Activated T-helper 17 cell treated with anti-CD3 and anti-CD28 coated beads, Interleukin-2, amount 50 U/mL, for 72 hours (primary cell): ENCODE measurements at regions not wholly inside any gene's neighbourhood (a gene's known extent, or its start where the extent isn't known, plus 50 kb on each side); places are given as distances from the start of the nearest gene placed in this dataset.
"Not testable (repeated sequence)": the region's sequence is repeated elsewhere in the genome, so short reads cannot be mapped to it uniquely, and the experiment has no call there.

Experiments used
- ATAC-seq: fragments of 150-1000 bp; cut with Tn5 transposase; replicated peaks from 2 replicates; pipeline ENCODE4 v1.10.0; 2021; ENCODE audit warnings: mild to moderate bottlenecking, moderate library complexity
- H3K27ac Mint-ChIP-seq: one replicate; pipeline ENCODE4 v1.8.0; 2022; ENCODE audit warnings: mixed read lengths
- H3K27me3 Mint-ChIP-seq: one replicate; pipeline ENCODE4 v1.8.0; 2022; ENCODE audit warnings: mixed read lengths
- H3K36me3 Mint-ChIP-seq: one replicate; pipeline ENCODE4 v1.8.0; 2022; ENCODE audit warnings: low read depth, mild to moderate bottlenecking, mixed read lengths
- H3K4me1 Mint-ChIP-seq: one replicate; pipeline ENCODE4 v1.8.0; 2022; ENCODE audit warnings: mixed read lengths
- H3K4me3 Mint-ChIP-seq: one replicate; pipeline ENCODE4 v1.8.0; 2022; ENCODE audit warnings: mild to moderate bottlenecking, mixed read lengths
- H3K9me3 Mint-ChIP-seq: one replicate; pipeline ENCODE4 v1.8.0; 2022; ENCODE audit warnings: mixed read lengths

GRCh38 chr7:84941936-84942335, 244.9 kb downstream of the SEMA3D start:
- no peaks in the 10 kb centered on the region for H3K27me3 Mint-ChIP-seq
- no peak for ATAC-seq
- H3K27ac Mint-ChIP-seq, result no peak overlapping the region
- no peaks in the 10 kb centered on the region for H3K4me1 Mint-ChIP-seq
- H3K36me3 Mint-ChIP-seq, result no peaks in the 10 kb centered on the region
- no peak overlapping the region for H3K4me3 Mint-ChIP-seq
- H3K9me3 Mint-ChIP-seq, result peaks cover 2% of the 10 kb centered on the region

DNA sequence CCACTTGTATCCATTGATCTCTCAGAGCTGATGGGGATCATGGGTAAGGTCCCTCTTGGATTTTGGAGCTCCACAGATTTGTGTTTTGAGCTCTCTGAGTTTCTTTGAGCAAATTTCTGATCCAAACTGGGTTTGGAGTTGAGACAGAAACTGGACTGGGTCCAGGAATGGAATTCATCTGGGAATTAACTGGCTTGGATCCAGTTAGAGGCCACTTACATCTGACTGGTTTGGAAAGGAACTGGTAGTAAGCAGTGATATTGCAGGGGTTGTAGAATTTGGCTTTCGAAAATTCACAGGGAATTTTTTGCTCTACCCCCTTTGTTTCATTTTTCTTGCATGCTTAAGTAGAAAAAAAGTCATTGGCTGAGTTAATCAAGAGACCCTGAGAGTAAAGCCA, 245.6 kb downstream of the SEMA3D start:
- Mint-ChIP-seq H3K36me3 (no peaks in the 10 kb centered on the region), H3K9me3 (peaks cover 4% of the 10 kb centered on the region), H3K4me1 (no peaks in the 10 kb centered on the region), H3K27me3 (no peaks in the 10 kb centered on the region), H3K27ac (no peak overlapping the region), H3K4me3 (no peak overlapping the region)
- no peak for ATAC-seq

DNA sequence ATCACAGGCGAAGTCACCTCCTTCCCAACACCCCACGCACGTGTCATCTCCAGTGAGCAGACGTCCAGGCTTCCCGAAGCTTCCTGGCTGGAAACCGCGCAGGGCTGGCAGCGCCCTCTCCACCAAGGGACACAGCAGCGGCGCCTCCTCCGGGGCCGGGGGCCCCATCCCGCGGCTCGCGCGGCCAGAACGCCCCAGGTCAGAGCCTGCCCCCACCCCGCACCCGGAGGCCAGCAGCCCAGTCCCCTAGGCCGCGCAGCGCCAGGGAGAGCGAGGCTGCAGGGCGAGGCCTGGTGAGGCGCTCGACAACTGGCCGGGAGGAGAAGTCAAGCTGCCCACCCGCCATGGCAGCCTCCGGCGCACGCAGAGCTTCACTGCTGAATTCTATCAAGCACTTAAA, 247.0 kb downstream of the SEMA3D start:
- no peak for ATAC-seq
- H3K4me1 Mint-ChIP-seq, result no peaks in the 10 kb centered on the region
- peaks cover 4% of the 10 kb centered on the region for H3K9me3 Mint-ChIP-seq
- H3K27ac Mint-ChIP-seq, result no peak overlapping the region
- no peak overlapping the region for H3K4me3 Mint-ChIP-seq
- no peaks in the 10 kb centered on the region for H3K36me3 Mint-ChIP-seq
- no peaks in the 10 kb centered on the region for H3K27me3 Mint-ChIP-seq

- H3K27ac Mint-ChIP-seq, result no peak overlapping the region
- no peak overlapping the region for H3K4me3 Mint-ChIP-seq
- no peaks in the 10 kb centered on the region for H3K4me1 Mint-ChIP-seq
- no peaks in the 10 kb centered on the region for H3K36me3 Mint-ChIP-seq
- ATAC-seq, result no peak
- no peaks in the 10 kb centered on the region for H3K27me3 Mint-ChIP-seq
- peaks cover 4% of the 10 kb centered on the region for H3K9me3 Mint-ChIP-seq
Observed at GRCh38 chr7:84939442-84939841, 247.4 kb downstream of the SEMA3D start.

- ATAC-seq, result no peak
- Mint-ChIP-seq H3K4me3 (no peak overlapping the region), H3K27me3 (no peaks in the 10 kb centered on the region), H3K36me3 (no peaks in the 10 kb centered on the region), H3K27ac (no peak overlapping the region), H3K9me3 (peaks cover 8% of the 10 kb centered on the region), H3K4me1 (no peaks in the 10 kb centered on the region)
Observed at GRCh38 chr7:84924353-84924752, 262.5 kb downstream of the SEMA3D start.

- Mint-ChIP-seq H3K4me1 (no peaks in the 10 kb centered on the region), H3K9me3 (peaks cover 8% of the 10 kb centered on the region), H3K4me3 (no peak overlapping the region), H3K27ac (no peak overlapping the region), H3K36me3 (no peaks in the 10 kb centered on the region), H3K27me3 (no peaks in the 10 kb centered on the region)
- ATAC-seq, result no peak
Observed at GRCh38 chr7:84923348-84923747, 263.5 kb downstream of the SEMA3D start.

- no peak overlapping the region for H3K4me3 Mint-ChIP-seq
- H3K4me1 Mint-ChIP-seq, result no peaks in the 10 kb centered on the region
- H3K27ac Mint-ChIP-seq, result no peak overlapping the region
- no peaks in the 10 kb centered on the region for H3K36me3 Mint-ChIP-seq
- H3K9me3 Mint-ChIP-seq, result peaks cover 8% of the 10 kb centered on the region
- ATAC-seq, result no peak
- no peaks in the 10 kb centered on the region for H3K27me3 Mint-ChIP-seq
Observed at GRCh38 chr7:84921154-84921553, 265.7 kb downstream of the SEMA3D start.

DNA sequence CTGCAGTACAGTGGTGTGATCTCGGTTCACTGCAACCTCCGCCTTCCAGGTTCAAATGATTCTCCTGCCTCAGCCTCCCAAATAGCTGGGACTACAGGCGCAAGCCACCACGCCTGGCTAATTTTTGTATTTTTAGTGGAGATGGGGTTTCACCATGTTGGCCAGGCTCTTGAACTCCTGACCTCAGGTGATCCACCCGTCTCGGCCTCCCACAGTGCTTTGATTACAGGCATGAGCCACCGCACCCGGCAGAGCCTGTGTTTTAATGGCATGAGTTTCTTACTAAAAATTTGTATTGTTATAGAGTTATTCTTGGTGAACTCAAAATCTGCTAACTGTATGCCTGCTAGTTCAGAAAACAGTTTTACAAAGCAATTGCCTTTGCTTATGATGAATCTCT, 269.9 kb downstream of the SEMA3D start:
- not testable (repeated sequence) for H3K4me3 Mint-ChIP-seq, H3K27ac Mint-ChIP-seq, ATAC-seq, H3K36me3 Mint-ChIP-seq, H3K27me3 Mint-ChIP-seq, H3K4me1 Mint-ChIP-seq
- H3K9me3 Mint-ChIP-seq, result peaks cover 12% of the 10 kb centered on the region

DNA sequence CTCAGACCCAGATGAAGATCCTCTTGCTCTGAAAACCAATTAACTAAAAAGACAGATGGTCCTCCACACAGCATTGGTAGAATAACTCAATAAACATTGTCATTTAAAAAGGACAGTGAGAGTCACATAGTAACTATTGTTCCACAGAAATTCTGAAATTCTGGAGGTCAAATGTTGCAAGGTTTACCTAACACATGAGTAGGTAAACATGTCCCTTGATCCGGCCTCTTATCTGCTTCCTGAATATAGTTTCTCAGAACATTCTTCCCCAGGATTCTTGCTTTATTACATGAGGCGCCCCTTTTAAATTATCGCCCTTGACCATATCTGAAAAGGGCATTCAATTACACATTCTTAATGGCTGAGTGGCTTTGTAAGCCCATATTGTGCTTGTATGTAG, 270.7 kb downstream of the SEMA3D start:
- H3K36me3 Mint-ChIP-seq, result no peaks in the 10 kb centered on the region
- H3K4me3 Mint-ChIP-seq, result no peak overlapping the region
- H3K4me1 Mint-ChIP-seq, result no peaks in the 10 kb centered on the region
- no peaks in the 10 kb centered on the region for H3K27me3 Mint-ChIP-seq
- H3K9me3 Mint-ChIP-seq, result peaks cover 12% of the 10 kb centered on the region
- no peak for ATAC-seq
- H3K27ac Mint-ChIP-seq, result no peak overlapping the region

- ATAC-seq, result no peak
- H3K9me3 Mint-ChIP-seq, result peaks cover 3% of the 10 kb centered on the region
Observed at GRCh38 chr7:84914598-84914997, 272.3 kb downstream of the SEMA3D start.

DNA sequence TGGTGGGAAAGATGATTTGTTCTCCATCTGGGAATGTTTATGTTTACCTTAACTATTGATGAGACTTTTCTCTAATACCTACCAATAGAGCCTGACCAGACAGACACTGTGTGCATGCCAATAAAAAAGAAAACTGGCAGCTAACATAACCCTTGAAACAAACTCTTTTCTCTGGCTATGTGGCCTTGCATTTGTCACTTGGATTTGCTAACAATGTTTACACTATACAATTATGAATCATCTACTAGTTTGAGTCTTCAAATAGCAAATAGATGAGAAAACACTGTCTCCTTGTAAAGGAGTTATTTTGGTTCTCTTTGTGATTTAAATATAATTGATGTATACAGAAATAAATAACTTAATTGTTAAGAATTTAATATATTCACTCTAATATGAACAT, 273.1 kb downstream of the SEMA3D start:
- Mint-ChIP-seq H3K27me3 (no peaks in the 10 kb centered on the region), H3K36me3 (no peaks in the 10 kb centered on the region), H3K27ac (no peak overlapping the region), H3K4me3 (no peak overlapping the region), H3K9me3 (peaks cover 3% of the 10 kb centered on the region), H3K4me1 (no peaks in the 10 kb centered on the region)
- ATAC-seq, result no peak

More at GRCh38 chr7:84914598-84914997, 272.3 kb downstream of the SEMA3D start:
- H3K36me3 Mint-ChIP-seq, result no peaks in the 10 kb centered on the region
- H3K4me3 Mint-ChIP-seq, result no peak overlapping the region
- H3K27me3 Mint-ChIP-seq, result no peaks in the 10 kb centered on the region
- H3K4me1 Mint-ChIP-seq, result no peaks in the 10 kb centered on the region
- H3K27ac Mint-ChIP-seq, result no peak overlapping the region

- H3K36me3 Mint-ChIP-seq, result no peaks in the 10 kb centered on the region
- no peaks in the 10 kb centered on the region for H3K4me1 Mint-ChIP-seq
- no peak overlapping the region for H3K27ac Mint-ChIP-seq
- no peak for ATAC-seq
- H3K4me3 Mint-ChIP-seq, result no peak overlapping the region
- H3K27me3 Mint-ChIP-seq, result no peaks in the 10 kb centered on the region
- H3K9me3 Mint-ChIP-seq, result peaks cover 3% of the 10 kb centered on the region
Observed at GRCh38 chr7:84912993-84913635, 273.7 kb downstream of the SEMA3D start.

DNA sequence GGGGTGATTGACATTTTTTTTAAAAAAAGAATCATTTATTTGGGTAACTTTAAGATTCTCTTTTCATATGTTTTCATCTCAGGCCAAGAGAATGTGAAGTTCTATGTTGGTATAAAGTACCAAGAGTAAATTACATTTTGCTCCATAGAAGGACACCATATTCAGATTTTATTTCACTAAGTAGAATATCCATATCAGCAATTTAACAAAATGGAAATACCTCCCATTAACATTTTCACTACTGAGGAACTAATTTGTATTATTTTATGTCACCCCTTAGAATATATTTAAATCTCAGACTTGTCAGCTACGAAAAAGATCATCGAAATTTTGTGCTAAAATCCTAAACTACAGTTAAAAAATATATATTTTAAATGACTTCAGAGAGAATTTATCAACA, 274.3 kb downstream of the SEMA3D start:
- Mint-ChIP-seq H3K27ac (no peak overlapping the region), H3K4me3 (no peak overlapping the region), H3K27me3 (no peaks in the 10 kb centered on the region), H3K36me3 (no peaks in the 10 kb centered on the region), H3K9me3 (peaks cover 3% of the 10 kb centered on the region), H3K4me1 (no peaks in the 10 kb centered on the region)
- ATAC-seq, result no peak

- Mint-ChIP-seq H3K36me3 (no peaks in the 10 kb centered on the region), H3K27me3 (no peaks in the 10 kb centered on the region), H3K4me3 (no peak overlapping the region), H3K9me3 (peaks cover 3% of the 10 kb centered on the region), H3K4me1 (no peaks in the 10 kb centered on the region), H3K27ac (no peak overlapping the region)
- no peak for ATAC-seq
Observed at GRCh38 chr7:84912018-84912417, 274.8 kb downstream of the SEMA3D start.

DNA sequence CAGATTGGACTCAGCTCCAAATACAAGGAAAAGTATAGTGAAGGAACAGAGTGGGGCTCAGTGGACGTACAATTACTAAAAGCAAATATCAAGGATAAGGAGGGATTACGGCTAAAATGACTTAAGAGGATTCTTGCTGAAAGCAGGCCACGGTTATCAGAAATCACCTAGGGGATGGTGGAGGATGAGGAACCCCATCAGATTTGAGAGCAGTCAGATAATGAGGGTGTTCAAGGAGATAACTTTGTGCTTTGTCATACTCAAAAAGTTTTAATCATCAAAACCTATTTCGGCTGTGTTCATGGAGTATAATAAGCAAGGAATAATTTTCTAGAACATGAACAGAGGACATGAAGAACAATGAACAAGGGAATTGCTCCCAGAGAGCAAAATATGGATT, 275.8 kb downstream of the SEMA3D start:
- no peak for ATAC-seq
- H3K36me3 Mint-ChIP-seq, result no peaks in the 10 kb centered on the region
- H3K4me3 Mint-ChIP-seq, result no peak overlapping the region
- no peaks in the 10 kb centered on the region for H3K27me3 Mint-ChIP-seq
- no peaks in the 10 kb centered on the region for H3K4me1 Mint-ChIP-seq
- H3K27ac Mint-ChIP-seq, result no peak overlapping the region
- H3K9me3 Mint-ChIP-seq, result peaks cover 3% of the 10 kb centered on the region

DNA sequence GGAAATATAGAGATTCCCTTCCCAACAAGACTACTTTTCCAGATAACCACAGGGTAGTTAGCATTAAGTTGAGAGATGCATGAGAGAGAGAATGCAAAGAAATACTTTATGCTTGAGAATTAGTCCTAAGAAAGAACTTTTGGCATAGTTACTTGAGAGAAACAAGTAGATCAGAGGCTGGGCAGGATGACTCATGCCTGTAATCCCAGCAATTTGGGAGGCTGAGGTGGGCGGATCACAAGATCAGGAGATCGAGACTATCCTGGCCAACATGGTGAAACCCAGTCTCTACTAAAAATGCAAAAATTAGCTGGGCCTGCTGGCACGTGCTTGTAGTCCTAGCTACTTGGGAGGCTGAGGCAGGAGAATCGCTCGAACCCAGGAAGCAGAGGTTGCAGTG, 276.5 kb downstream of the SEMA3D start:
- not testable (repeated sequence) for ATAC-seq, H3K27me3 Mint-ChIP-seq, H3K4me3 Mint-ChIP-seq, H3K36me3 Mint-ChIP-seq, H3K27ac Mint-ChIP-seq, H3K4me1 Mint-ChIP-seq, H3K9me3 Mint-ChIP-seq
